ENCODE measurements at regions not wholly inside any gene's neighbourhood (a gene's known extent, or its start where the extent isn't known, plus 50 kb on each side); places are given as distances from the start of the nearest gene placed in this dataset.

- Mint-ChIP-seq H3K36me3 (ENCODE audit: insufficient read depth) (peaks cover 2% of the 10 kb centered on the region), H3K27me3 (no peaks in the 10 kb centered on the region), H3K4me1 (no peaks in the 10 kb centered on the region), H3K27ac (ENCODE audit: low read depth) (no peak overlapping the region), H3K4me3 (no peak overlapping the region), H3K9me3 (peaks cover 20% of the 10 kb centered on the region)
- no peak for ATAC-seq (replicated peaks; ENCODE audit: extremely low read depth, poor library complexity, severe bottlenecking)
- DNase-seq (ENCODE audit: low spot score in 2 of 2) = no peak
Measured at GRCh38 chr7:34471844-34472243, 186.2 kb upstream of the NPSR1 start.

DNA sequence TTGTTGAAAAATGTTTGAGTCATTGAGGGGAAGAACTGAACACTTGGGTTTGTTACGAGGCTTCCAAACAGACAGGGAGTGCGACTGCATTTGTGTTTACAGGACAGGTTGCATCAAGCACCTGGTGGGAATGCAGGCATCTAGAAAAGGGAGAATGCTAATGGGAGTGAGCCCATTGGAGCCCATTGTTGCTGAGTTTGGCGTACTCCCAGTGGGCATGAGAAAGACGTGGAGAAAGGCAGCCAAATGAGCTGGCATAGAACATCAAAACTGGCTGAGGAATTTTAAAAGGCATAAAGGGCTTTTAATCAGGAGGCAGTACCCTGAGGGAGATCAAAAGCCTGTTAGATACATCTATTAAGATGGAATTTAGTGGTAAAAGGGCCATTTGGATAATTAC lies 171.6 kb upstream of the NPSR1 start:
- DNase-seq (ENCODE audit: low spot score in 2 of 2) (no peak), ATAC-seq (replicated peaks; ENCODE audit: extremely low read depth, poor library complexity, severe bottlenecking) (no peak)
- Mint-ChIP-seq H3K27ac (ENCODE audit: low read depth) (no peak overlapping the region), H3K4me1 (no peaks in the 10 kb centered on the region), H3K27me3 (no peaks in the 10 kb centered on the region), H3K9me3 (peaks cover 26% of the 10 kb centered on the region), H3K4me3 (no peak overlapping the region), H3K36me3 (ENCODE audit: insufficient read depth) (no peaks in the 10 kb centered on the region)

- Mint-ChIP-seq H3K4me1 (no peaks in the 10 kb centered on the region), H3K27me3 (no peaks in the 10 kb centered on the region), H3K27ac (ENCODE audit: low read depth) (no peak overlapping the region), H3K4me3 (no peak overlapping the region), H3K36me3 (ENCODE audit: insufficient read depth) (no peaks in the 10 kb centered on the region), H3K9me3 (peaks cover 25% of the 10 kb centered on the region)
- ATAC-seq (replicated peaks; ENCODE audit: extremely low read depth, poor library complexity, severe bottlenecking) (no peak), DNase-seq (ENCODE audit: low spot score in 2 of 2) (no peak)
Measured at GRCh38 chr7:34487391-34488115, 170.5 kb upstream of the NPSR1 start.

- no peaks in the 10 kb centered on the region for H3K4me1 Mint-ChIP-seq
- no peaks in the 10 kb centered on the region for H3K27me3 Mint-ChIP-seq
- H3K27ac Mint-ChIP-seq (ENCODE audit: low read depth) = no peak overlapping the region
- peaks cover 24% of the 10 kb centered on the region for H3K9me3 Mint-ChIP-seq
- no peak for ATAC-seq (replicated peaks; ENCODE audit: extremely low read depth, poor library complexity, severe bottlenecking)
- no peak overlapping the region for H3K4me3 Mint-ChIP-seq
- no peak for DNase-seq (ENCODE audit: low spot score in 2 of 2)
- no peaks in the 10 kb centered on the region for H3K36me3 Mint-ChIP-seq (ENCODE audit: insufficient read depth)
Measured at GRCh38 chr7:34488766-34489165, 169.3 kb upstream of the NPSR1 start.

- no peak for ATAC-seq (replicated peaks; ENCODE audit: extremely low read depth, poor library complexity, severe bottlenecking)
- Mint-ChIP-seq H3K9me3 (peaks cover 25% of the 10 kb centered on the region), H3K27ac (ENCODE audit: low read depth) (no peak overlapping the region), H3K4me1 (no peaks in the 10 kb centered on the region), H3K27me3 (no peaks in the 10 kb centered on the region), H3K36me3 (ENCODE audit: insufficient read depth) (no peaks in the 10 kb centered on the region), H3K4me3 (no peak overlapping the region)
- DNase-seq (ENCODE audit: low spot score in 2 of 2) = no peak
Measured at GRCh38 chr7:34491899-34492298, 166.1 kb upstream of the NPSR1 start.

GRCh38 chr7:34493752-34494151 lies 164.3 kb upstream of the NPSR1 start:
- Mint-ChIP-seq H3K4me3 (no peak overlapping the region), H3K36me3 (ENCODE audit: insufficient read depth) (no peaks in the 10 kb centered on the region), H3K4me1 (no peaks in the 10 kb centered on the region), H3K27me3 (no peaks in the 10 kb centered on the region), H3K9me3 (peaks cover 26% of the 10 kb centered on the region), H3K27ac (ENCODE audit: low read depth) (no peak overlapping the region)
- no peak for ATAC-seq (replicated peaks; ENCODE audit: extremely low read depth, poor library complexity, severe bottlenecking)
- DNase-seq (ENCODE audit: low spot score in 2 of 2) = no peak

- no peak overlapping the region for H3K27ac Mint-ChIP-seq (ENCODE audit: low read depth)
- no peaks in the 10 kb centered on the region for H3K27me3 Mint-ChIP-seq
- no peaks in the 10 kb centered on the region for H3K36me3 Mint-ChIP-seq (ENCODE audit: insufficient read depth)
- no peaks in the 10 kb centered on the region for H3K4me1 Mint-ChIP-seq
- DNase-seq (ENCODE audit: low spot score in 2 of 2) (no peak), ATAC-seq (replicated peaks; ENCODE audit: extremely low read depth, poor library complexity, severe bottlenecking) (no peak)
- no peak overlapping the region for H3K4me3 Mint-ChIP-seq
- peaks cover 30% of the 10 kb centered on the region for H3K9me3 Mint-ChIP-seq
Measured at GRCh38 chr7:34497153-34497777, 160.8 kb upstream of the NPSR1 start.

DNA sequence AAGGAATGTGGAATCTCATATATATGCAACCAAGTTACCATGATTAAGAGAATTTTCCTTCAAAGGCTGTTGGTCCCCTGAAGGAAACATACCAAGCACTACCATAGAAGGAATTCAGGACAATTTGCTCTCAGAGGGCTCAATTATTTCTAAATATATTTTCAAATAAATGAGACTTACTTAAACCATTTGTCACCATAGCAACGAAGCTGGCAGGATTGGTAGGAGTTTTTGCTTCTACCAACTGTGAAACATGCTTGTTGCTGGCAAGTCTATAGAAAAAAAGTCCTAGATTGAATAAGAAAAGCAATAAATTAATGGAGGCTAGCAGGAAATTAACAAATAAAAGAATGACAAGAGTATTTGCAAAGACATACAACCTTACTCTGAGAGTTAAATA lies 156.9 kb upstream of the NPSR1 start:
- ATAC-seq (replicated peaks; ENCODE audit: extremely low read depth, poor library complexity, severe bottlenecking) (no peak), DNase-seq (ENCODE audit: low spot score in 2 of 2) (no peak)
- Mint-ChIP-seq H3K9me3 (peaks cover 12% of the 10 kb centered on the region), H3K36me3 (ENCODE audit: insufficient read depth) (no peaks in the 10 kb centered on the region), H3K27ac (ENCODE audit: low read depth) (no peak overlapping the region), H3K4me3 (no peak overlapping the region), H3K4me1 (no peaks in the 10 kb centered on the region), H3K27me3 (no peaks in the 10 kb centered on the region)

- no peaks in the 10 kb centered on the region for H3K36me3 Mint-ChIP-seq (ENCODE audit: insufficient read depth)
- DNase-seq (ENCODE audit: low spot score in 2 of 2) (no peak), ATAC-seq (replicated peaks; ENCODE audit: extremely low read depth, poor library complexity, severe bottlenecking) (no peak)
- peaks cover 12% of the 10 kb centered on the region for H3K9me3 Mint-ChIP-seq
- H3K27me3 Mint-ChIP-seq = no peaks in the 10 kb centered on the region
- H3K4me1 Mint-ChIP-seq = no peaks in the 10 kb centered on the region
- H3K4me3 Mint-ChIP-seq = no peak overlapping the region
- no peak overlapping the region for H3K27ac Mint-ChIP-seq (ENCODE audit: low read depth)
Measured at GRCh38 chr7:34507191-34507590, 150.8 kb upstream of the NPSR1 start.

GRCh38 chr7:34523226-34523918 lies 134.6 kb upstream of the NPSR1 start:
- peaks cover 23% of the 10 kb centered on the region for H3K9me3 Mint-ChIP-seq

DNA sequence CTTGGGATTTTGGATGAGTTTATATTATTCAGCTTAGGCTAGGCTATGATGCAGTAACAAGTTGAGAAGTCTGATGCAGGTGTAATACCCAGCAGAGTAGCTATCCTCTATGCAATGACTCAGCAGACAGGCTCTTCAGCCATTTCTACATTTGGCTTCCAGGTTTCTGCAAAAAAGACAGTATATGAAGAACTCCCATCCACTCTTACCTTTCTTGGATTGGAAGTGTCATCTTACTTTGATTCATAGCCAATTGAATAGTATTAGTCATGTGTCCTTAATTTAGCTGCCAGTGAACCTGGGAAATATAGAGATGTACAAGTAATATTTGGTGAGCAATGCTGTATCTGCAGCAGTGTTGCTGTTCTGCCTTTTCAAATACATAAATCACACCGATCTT lies 127.8 kb upstream of the NPSR1 start:
- Mint-ChIP-seq H3K4me3 (no peak overlapping the region), H3K27ac (ENCODE audit: low read depth) (no peak overlapping the region), H3K4me1 (no peaks in the 10 kb centered on the region), H3K9me3 (peaks cover 23% of the 10 kb centered on the region), H3K27me3 (no peaks in the 10 kb centered on the region), H3K36me3 (ENCODE audit: insufficient read depth) (no peaks in the 10 kb centered on the region)
- DNase-seq (ENCODE audit: low spot score in 2 of 2) (no peak), ATAC-seq (replicated peaks; ENCODE audit: extremely low read depth, poor library complexity, severe bottlenecking) (no peak)

More at GRCh38 chr7:34523226-34523918, 134.6 kb upstream of the NPSR1 start:
- Mint-ChIP-seq H3K27me3 (no peaks in the 10 kb centered on the region), H3K4me3 (no peak overlapping the region), H3K36me3 (ENCODE audit: insufficient read depth) (no peaks in the 10 kb centered on the region), H3K4me1 (no peaks in the 10 kb centered on the region), H3K27ac (ENCODE audit: low read depth) (no peak overlapping the region)
- no peak for ATAC-seq (replicated peaks; ENCODE audit: extremely low read depth, poor library complexity, severe bottlenecking)
- DNase-seq (ENCODE audit: low spot score in 2 of 2) = no peak

DNA sequence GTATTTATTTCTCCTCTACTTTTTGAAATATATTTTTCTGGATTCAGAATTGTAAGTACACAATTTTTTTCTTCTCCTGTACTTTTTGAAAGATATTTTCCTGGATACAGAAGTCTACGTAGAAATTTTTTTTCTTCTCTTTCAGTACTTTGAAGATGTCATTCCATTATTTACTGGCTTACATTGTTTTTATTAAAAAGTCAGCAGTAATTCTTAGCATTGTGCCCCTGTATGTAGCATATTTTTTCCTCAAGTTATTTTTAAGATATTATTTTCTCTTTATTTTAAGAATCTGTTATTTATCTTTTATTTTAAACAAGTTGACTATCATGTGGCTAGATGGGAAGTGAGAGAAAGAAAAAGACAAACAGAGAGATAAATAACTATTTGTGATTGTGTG lies 119.0 kb upstream of the NPSR1 start:
- Mint-ChIP-seq H3K4me3 (no peak overlapping the region), H3K9me3 (peaks cover 10% of the 10 kb centered on the region), H3K36me3 (ENCODE audit: insufficient read depth) (no peaks in the 10 kb centered on the region), H3K27ac (ENCODE audit: low read depth) (no peak overlapping the region), H3K4me1 (no peaks in the 10 kb centered on the region), H3K27me3 (no peaks in the 10 kb centered on the region)
- no peak for ATAC-seq (replicated peaks; ENCODE audit: extremely low read depth, poor library complexity, severe bottlenecking)
- no peak for DNase-seq (ENCODE audit: low spot score in 2 of 2)

GRCh38 chr7:34544621-34545020 lies 113.4 kb upstream of the NPSR1 start:
- Mint-ChIP-seq H3K4me1 (no peaks in the 10 kb centered on the region), H3K9me3 (peaks cover 19% of the 10 kb centered on the region), H3K36me3 (ENCODE audit: insufficient read depth) (peaks cover 2% of the 10 kb centered on the region), H3K27me3 (no peaks in the 10 kb centered on the region), H3K27ac (ENCODE audit: low read depth) (no peak overlapping the region), H3K4me3 (no peak overlapping the region)
- DNase-seq (ENCODE audit: low spot score in 2 of 2) (no peak), ATAC-seq (replicated peaks; ENCODE audit: extremely low read depth, poor library complexity, severe bottlenecking) (no peak)

Data from central memory CD8-positive, alpha-beta T cell (primary cell).